Tibial nerve (tissue), 3 donors: ENCODE measurements at regions not wholly inside any gene's neighbourhood (a gene's known extent, or its start where the extent isn't known, plus 50 kb on each side); places are given as distances from the start of the nearest gene placed in this dataset.

Source experiments
- POLR2A ChIP-seq, 2 donors: fragments of 450-650 bp; IDR thresholded peaks; one replicate each; pipeline ENCODE4 v1.6.1; 2017; ENCODE audit warnings: antibody characterized with exemption in 2 of 2, mild to moderate bottlenecking in 2 of 2, moderate library complexity in 2 of 2
- TF ChIP-seq, protein P1 (sequence below), 5 experiments: fragments of 200-600 bp in 3 of 5; fragments of 450-650 bp in 2 of 5; sonication (generic) in 3 of 5; IDR thresholded peaks; one replicate each; pipeline ENCODE4 v1.5.1; 2016 to 2019; ENCODE audit warnings: antibody characterized with exemption in 5 of 5, mild to moderate bottlenecking in 3 of 5, moderate library complexity in 2 of 5

DNA sequence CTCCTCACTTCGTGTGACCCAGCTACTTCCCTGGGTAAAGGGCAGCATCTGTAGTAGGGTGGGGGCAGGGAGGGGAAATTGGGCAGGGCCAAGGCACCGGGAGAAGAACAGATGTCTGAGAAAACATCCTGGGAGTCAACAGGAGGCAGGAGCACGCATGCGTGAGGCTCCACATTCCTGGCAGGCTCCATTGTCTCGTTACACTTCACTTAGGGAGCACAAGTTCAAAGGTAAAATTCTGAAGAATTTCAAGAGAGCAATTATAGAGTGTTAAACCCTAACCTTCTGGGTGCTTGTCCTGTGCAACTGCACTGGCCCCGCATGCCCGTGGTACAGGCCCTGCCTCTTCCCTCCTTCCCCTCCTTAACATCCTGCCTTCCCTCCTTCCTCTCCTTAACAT is 79.6 kb upstream of the POMP start:
- TF ChIP-seq, protein P1, sequence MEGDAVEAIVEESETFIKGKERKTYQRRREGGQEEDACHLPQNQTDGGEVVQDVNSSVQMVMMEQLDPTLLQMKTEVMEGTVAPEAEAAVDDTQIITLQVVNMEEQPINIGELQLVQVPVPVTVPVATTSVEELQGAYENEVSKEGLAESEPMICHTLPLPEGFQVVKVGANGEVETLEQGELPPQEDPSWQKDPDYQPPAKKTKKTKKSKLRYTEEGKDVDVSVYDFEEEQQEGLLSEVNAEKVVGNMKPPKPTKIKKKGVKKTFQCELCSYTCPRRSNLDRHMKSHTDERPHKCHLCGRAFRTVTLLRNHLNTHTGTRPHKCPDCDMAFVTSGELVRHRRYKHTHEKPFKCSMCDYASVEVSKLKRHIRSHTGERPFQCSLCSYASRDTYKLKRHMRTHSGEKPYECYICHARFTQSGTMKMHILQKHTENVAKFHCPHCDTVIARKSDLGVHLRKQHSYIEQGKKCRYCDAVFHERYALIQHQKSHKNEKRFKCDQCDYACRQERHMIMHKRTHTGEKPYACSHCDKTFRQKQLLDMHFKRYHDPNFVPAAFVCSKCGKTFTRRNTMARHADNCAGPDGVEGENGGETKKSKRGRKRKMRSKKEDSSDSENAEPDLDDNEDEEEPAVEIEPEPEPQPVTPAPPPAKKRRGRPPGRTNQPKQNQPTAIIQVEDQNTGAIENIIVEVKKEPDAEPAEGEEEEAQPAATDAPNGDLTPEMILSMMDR (IDR thresholded peaks at IDR 0.05): no peak
- TF ChIP-seq POLR2A (IDR thresholded peaks at IDR 0.05): no peak
